ENCODE measurements at regions not wholly inside any gene's neighbourhood (a gene's known extent, or its start where the extent isn't known, plus 50 kb on each side); places are given as distances from the start of the nearest gene placed in this dataset.

DNA sequence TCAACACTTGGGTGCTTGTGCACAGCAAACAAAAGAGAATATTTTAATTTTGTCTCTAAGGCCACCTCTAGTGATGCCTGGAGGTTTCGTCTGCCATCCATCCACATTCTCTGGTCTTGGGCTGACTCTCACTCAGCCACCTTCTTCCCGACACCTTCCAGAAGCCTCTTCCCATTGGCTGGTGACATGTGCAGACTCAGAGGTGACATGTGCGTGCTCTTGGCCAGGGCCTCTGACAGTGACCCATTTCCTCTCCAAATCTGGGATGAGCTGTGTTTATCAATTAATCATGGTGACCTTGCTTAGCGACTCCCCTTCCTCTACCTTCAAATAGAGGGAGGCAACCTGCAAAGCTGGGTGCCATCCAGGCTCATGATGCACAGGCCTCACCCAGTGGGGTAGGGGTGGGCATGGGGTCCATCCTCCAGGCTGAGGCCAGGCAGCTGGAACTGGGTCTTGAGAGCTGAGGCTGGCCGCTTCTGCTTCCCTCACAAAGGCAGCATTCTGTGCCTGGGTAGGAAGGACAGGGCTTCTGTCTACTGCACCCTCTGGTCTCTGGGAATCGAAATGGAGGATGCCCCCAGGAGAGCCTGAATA is 91.8 kb downstream of the DHCR7 start:
- DNase-seq = no peak

- DNase-seq = no peak
Observed at GRCh38 chr11:71355281-71355680, 92.9 kb downstream of the DHCR7 start.

DNA sequence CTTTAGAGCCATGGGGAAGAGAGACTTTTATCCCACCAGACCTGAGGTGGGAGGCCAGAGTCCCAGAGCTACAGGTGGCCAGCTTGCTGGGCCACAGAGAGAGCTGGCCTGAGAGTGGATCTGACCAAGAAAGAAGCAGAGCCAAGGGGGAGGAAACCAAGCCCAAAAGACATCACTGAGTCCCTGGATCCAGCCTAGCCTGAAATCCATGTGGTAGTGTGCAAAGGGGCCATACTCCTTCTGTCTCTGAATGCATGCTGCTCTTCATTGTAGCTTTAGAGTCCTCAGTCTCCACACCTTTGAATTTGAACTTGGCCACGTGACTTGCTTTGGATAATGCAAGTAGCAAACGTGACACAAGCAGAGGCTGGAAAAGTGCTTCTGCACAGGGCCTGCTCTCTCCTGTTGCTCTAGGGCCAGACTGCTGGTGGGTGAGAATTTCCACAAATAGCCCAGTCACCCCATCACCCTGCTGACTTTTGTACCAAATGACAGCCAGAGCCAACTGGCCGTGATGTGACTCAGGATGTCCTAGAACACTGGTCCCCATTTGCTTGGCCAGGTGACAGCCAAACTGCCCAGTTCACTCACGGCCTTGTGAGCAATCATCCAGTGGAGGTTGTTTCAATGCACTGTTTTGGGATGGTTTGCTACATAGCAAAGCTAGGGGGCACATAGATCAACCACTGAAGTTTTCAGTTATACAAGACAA is 93.6 kb downstream of the DHCR7 start:
- no peak for DNase-seq

- DNase-seq = no peak
Observed at GRCh38 chr11:71352748-71353147, 95.4 kb downstream of the DHCR7 start.

GRCh38 chr11:71352226-71352625 is 96.0 kb downstream of the DHCR7 start:
- DNase-seq = no peak

- peak; percentile 73 for DNase-seq
Observed at GRCh38 chr11:71349627-71350026, 97.2 kb upstream of the SHANK2 start.

GRCh38 chr11:71343828-71344400 is 91.5 kb upstream of the SHANK2 start:
- no peak for DNase-seq

- peak; percentile 40 for DNase-seq
Observed at GRCh38 chr11:71342951-71343827, 90.8 kb upstream of the SHANK2 start.

GRCh38 chr11:71342116-71342515 is 89.7 kb upstream of the SHANK2 start:
- no peak for DNase-seq

GRCh38 chr11:71341596-71341995 is 89.2 kb upstream of the SHANK2 start:
- DNase-seq = no peak

DNA sequence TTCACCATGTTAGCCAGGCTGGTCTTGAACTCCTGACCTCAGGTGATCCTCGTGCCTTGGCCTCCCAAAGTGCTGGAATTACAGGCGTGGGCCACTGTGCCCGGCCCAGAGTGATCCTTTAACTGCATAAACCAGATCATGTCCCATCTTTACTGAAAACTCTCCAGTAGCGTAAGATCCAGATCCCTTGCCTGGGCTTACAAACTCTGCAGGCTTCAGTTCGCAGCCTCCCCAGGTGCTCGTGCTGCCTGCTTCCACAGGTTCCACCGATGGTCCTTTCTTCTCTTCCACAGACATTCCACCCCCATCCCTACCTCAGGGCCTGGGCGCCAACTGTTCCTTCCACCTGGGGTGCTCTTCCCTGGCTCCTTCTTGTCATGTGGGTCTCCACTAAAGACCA is 88.8 kb upstream of the SHANK2 start:
- no peak for DNase-seq

- no peak for DNase-seq
Observed at GRCh38 chr11:71340086-71340606, 87.8 kb upstream of the SHANK2 start.

- no peak for DNase-seq
Observed at GRCh38 chr11:71339396-71339881, 87.1 kb upstream of the SHANK2 start.

- no peak for DNase-seq
Observed at GRCh38 chr11:71338801-71339395, 86.5 kb upstream of the SHANK2 start.

GRCh38 chr11:71336996-71337754 is 84.8 kb upstream of the SHANK2 start:
- no peak for DNase-seq

DNA sequence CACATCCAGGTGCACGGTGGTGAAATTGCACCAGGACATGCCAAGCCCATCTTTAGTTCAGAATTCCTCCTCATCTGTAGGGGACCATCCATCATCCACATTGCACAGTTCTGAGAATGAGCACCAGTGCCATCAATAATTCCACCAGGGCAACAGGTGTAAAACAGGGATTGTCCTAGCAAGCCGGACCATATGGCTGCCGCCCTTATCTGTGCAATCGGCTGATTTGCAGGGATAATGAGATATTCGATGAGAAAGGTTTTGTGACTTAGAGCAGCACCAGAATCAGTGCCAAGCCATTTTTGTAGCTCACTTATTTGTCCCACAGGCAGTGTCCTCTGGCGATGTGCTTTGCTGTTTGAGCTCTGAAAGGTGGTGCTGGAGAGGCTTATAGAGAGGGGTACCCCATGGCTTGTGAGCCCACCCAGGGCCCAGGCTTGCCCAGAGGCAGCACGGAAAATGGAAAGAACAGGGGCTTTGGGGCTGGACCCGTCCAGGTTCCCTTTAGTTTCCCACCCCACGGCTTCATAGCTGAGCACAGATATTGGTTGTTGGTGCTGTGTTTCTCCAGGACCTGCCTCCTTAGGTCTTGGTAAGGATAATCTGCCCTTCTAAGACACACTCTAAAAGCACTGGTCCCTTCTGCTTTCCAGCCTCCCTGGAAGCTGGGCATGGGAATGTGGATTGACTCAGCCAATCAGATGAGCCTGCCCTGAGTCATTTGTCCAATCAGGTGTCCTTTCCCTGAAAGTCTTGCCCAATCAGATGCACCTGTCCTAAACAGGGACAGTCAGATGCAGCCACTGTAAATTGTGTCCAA is 84.0 kb upstream of the SHANK2 start:
- DNase-seq = no peak

DNA sequence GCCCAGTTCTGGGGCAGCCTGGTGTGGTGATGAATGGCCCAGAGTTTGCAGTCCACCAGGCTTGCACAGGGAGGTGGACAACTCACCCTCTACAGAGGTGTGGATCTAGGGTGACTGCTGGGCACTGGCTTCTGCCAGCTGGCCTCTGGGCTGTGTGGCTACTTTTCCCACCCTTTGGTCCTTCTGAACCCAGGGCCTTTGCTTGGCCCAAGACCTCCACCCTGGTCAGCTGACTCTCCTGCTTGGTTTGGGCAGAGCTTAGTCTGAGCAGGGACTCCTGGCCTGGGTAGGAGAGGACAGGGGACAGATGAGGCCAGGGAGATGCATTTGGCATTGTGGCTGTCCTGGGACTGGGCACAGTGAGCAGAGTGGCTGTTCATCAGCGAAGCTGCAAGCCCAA is 83.0 kb upstream of the SHANK2 start:
- DNase-seq = no peak

GRCh38 chr11:71334191-71334590 is 81.8 kb upstream of the SHANK2 start:
- DNase-seq = no peak

- no peak for DNase-seq
Observed at GRCh38 chr11:71333473-71333872, 81.1 kb upstream of the SHANK2 start.

DNA sequence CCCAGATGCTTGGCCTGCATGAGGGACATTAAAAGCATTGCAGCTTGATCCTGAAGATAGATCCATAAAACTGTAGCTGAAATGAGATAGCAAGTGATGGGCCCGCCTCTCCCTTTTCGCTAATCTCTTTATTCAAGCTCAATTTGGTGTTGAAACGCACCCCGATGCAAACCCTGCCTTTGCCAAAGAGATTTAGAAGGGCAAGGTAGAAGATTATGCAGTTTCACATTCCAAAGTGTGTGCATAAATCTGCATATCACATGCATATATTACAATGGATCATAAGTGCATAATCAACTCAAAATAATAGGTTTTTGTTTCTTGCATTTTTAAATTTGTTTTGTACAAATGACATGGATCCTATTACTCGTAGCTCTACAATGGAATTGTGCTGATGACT is 80.1 kb upstream of the SHANK2 start:
- no peak for DNase-seq

GRCh38 chr11:71332046-71332445 is 79.7 kb upstream of the SHANK2 start:
- no peak for DNase-seq
